Left ventricle myocardium inferior (tissue), 1 donor: ENCODE measurements at regions not wholly inside any gene's neighbourhood (a gene's known extent, or its start where the extent isn't known, plus 50 kb on each side); places are given as distances from the start of the nearest gene placed in this dataset.

Source experiments
- DNase-seq: peaks from one replicate; pipeline ENCODE4 v3.0.0-alpha.2; 2020
- H3K27ac ChIP-seq: fragments of 200-600 bp; replicated peaks from 2 replicates; pipeline ENCODE4 v1.8.0; 2021
- H3K27me3 ChIP-seq: fragments of 200-600 bp; 2 replicates; pipeline ENCODE4 v1.8.0; 2021; ENCODE audit warnings: low read depth
- H3K36me3 ChIP-seq: fragments of 200-600 bp; 2 replicates; pipeline ENCODE4 v1.8.0; 2021
- H3K4me1 ChIP-seq: fragments of 200-600 bp; 2 replicates; pipeline ENCODE4 v1.8.0; 2021
- H3K4me3 ChIP-seq: fragments of 200-600 bp; 2 replicates; pipeline ENCODE4 v1.8.0; 2021; ENCODE audit warnings: mild to moderate bottlenecking, moderate library complexity
- H3K9me3 ChIP-seq: fragments of 200-600 bp; replicated peaks from 2 replicates; pipeline ENCODE4 v1.8.0; 2021
- intact Hi-C: fragments of 100-400 bp; cut with micrococcal nuclease; formaldehyde crosslinking; loops from one replicate; pipeline ENCODE4 v1.11.0; 2022
- TF ChIP-seq, protein P1 (sequence below): fragments of 200-600 bp; IDR thresholded peaks from 2 replicates; pipeline ENCODE4 v1.8.0; 2021; ENCODE audit warnings: antibody characterized with exemption, mild to moderate bottlenecking, borderline replicate concordance
- donor health status: DM: no; HTN: yes; CAD: no; lungs with severe emphysema.

DNA sequence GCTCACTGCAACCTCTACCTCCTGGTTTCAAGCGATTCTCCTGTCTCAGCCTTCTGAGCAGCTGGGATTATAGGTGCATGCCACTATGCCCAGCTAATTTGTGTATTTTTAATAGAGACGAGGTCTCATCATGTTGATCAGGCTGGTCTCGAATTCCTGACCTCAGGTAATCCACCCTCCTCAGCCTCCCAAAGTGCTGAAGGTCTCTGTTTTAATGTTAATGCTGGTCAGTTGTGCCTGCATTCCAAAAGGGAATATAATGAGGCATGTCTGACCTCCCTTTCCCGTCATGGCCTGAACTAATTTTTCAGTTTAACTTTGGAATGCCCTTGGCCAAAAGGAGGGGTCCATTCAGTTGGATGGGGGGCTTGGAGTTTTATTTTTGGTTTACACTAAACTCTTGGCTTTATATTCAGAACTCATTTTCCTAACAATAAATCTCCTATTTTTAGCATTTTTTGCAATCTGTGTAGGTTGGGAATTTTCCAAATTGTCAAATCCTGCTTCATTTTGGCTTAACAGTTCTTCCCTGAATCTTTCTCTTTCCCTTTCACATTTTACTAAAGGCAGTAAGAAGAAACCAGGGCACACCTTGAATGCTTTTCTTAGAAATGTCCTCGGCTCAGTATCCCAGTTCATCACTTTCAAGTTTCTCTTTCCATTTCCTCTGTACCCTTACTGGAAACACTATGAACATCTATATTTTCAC lies 1175.5 kb downstream of the MAT2B start:
- Histone ChIP-seq H3K27ac (no peak overlapping the region), H3K4me3 (no peak overlapping the region), H3K4me1 (no peaks in the 10 kb centered on the region), H3K9me3 (peaks cover 14% of the 10 kb centered on the region), H3K36me3 (no peaks in the 10 kb centered on the region), H3K27me3 (no peaks in the 10 kb centered on the region)
- DNase-seq: no peak
- TF ChIP-seq, protein P1, sequence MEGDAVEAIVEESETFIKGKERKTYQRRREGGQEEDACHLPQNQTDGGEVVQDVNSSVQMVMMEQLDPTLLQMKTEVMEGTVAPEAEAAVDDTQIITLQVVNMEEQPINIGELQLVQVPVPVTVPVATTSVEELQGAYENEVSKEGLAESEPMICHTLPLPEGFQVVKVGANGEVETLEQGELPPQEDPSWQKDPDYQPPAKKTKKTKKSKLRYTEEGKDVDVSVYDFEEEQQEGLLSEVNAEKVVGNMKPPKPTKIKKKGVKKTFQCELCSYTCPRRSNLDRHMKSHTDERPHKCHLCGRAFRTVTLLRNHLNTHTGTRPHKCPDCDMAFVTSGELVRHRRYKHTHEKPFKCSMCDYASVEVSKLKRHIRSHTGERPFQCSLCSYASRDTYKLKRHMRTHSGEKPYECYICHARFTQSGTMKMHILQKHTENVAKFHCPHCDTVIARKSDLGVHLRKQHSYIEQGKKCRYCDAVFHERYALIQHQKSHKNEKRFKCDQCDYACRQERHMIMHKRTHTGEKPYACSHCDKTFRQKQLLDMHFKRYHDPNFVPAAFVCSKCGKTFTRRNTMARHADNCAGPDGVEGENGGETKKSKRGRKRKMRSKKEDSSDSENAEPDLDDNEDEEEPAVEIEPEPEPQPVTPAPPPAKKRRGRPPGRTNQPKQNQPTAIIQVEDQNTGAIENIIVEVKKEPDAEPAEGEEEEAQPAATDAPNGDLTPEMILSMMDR: no peak
- intact Hi-C loops: no loop called here

DNA sequence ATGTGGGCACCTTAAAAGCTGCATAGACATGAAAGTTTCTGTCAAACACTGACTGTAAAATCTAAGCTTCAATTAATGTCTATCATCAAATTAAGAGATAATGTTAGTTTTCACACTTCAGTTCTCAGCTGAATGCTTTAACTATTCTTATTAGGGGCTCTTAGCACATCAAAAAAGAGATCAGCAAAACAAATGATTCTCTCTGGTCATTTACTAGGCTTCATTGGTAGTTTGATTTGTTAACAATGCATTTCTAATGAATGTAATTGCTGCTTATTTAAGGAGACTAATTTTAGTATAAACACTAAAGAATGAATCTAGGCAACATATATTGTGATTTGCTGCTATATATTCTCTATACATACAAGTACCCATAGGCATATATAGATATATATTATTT lies 1182.0 kb downstream of the MAT2B start:
- no peaks in the 10 kb centered on the region for H3K9me3 ChIP-seq
- intact Hi-C loops: no loop called here
- TF ChIP-seq, protein P1: no peak

DNA sequence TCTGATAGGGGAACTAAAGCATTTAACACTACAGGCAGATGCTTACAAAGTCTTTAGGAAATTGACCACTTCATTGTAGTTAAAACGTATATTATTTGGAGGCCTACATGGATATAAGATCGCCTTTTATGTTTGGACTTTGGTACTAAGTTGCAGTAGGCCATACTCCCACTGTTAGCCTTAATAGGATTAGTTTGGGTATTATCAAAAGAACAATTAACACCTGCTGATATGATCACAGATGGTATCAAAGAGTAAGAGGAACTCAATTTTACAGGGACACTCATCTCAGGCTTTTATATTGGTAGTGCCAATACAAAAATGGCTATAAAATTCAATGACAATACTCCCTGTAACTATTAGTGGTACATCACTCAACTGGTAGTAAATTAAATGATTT lies 1183.0 kb downstream of the MAT2B start:
- H3K4me1 ChIP-seq: no peaks in the 10 kb centered on the region
- H3K27me3 ChIP-seq: no peaks in the 10 kb centered on the region
- no peaks in the 10 kb centered on the region for H3K36me3 ChIP-seq
- no peak overlapping the region for H3K4me3 ChIP-seq
- H3K9me3 ChIP-seq: peaks cover 4% of the 10 kb centered on the region
- TF ChIP-seq, protein P1: no peak
- H3K27ac ChIP-seq: no peak overlapping the region
- intact Hi-C loops: no loop called here
- DNase-seq: no peak

More for the DNA sequence above, 1182.0 kb downstream of the MAT2B start:
- no peak for DNase-seq
- H3K4me3 ChIP-seq: no peak overlapping the region
- no peaks in the 10 kb centered on the region for H3K36me3 ChIP-seq
- no peaks in the 10 kb centered on the region for H3K4me1 ChIP-seq
- H3K27me3 ChIP-seq: no peaks in the 10 kb centered on the region
- H3K27ac ChIP-seq: no peak overlapping the region

DNA sequence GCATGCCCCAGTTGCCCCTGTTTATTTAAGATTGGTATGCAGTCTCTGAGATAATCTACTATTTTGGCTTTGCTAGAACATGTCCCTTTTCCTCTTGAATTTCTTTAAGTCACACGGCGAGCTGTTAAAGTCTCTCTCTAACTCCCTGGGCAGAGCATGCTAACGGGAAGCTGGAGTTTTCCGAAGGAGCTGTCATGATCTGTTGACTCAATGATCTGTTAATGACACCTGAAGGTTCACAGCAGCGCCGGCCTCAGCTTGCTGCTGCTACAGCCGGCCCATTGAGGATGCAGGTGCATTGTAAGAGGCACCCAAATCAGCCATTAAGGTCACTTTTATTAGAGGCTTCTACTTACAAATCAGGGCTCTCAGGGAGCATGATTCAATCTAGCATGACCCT lies 1203.4 kb downstream of the MAT2B start:
- Histone ChIP-seq H3K27ac (no peak overlapping the region), H3K9me3 (no peaks in the 10 kb centered on the region), H3K4me1 (no peaks in the 10 kb centered on the region), H3K4me3 (no peak overlapping the region), H3K36me3 (no peaks in the 10 kb centered on the region), H3K27me3 (no peaks in the 10 kb centered on the region)
- TF ChIP-seq, protein P1: no peak
- DNase-seq: no peak
- intact Hi-C loops: no loop called here

DNA sequence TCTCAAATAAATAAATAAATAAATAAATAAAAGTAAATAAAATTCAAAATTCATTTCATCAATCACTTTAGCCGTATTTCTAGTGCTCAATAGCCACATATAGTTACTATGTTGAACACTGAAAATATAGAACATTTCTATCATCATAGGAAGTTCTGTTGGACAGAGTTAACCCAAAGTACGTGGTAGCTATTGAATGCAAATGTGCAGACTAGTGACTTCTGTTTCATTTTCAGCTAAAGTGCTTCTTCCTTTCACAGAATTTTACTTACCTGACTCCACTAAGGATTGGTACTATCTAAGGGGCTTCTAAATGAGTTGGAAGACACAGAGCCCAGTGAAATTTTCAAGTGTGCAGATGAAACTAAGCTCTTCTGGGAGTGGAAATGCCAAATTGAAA lies 1208.3 kb downstream of the MAT2B start:
- no peaks in the 10 kb centered on the region for H3K36me3 ChIP-seq
- no peaks in the 10 kb centered on the region for H3K27me3 ChIP-seq
- no peaks in the 10 kb centered on the region for H3K9me3 ChIP-seq
- DNase-seq: no peak
- H3K4me3 ChIP-seq: no peak overlapping the region
- no peak overlapping the region for H3K27ac ChIP-seq
- intact Hi-C loops: no loop called here
- TF ChIP-seq, protein P1: no peak
- H3K4me1 ChIP-seq: no peaks in the 10 kb centered on the region
